IMR-90 (cell line): ENCODE measurements at regions not wholly inside any gene's neighbourhood (a gene's known extent, or its start where the extent isn't known, plus 50 kb on each side); places are given as distances from the start of the nearest gene placed in this dataset.

ENCODE experiments used
- ATAC-seq: fragments of 200-7000 bp; cut with Tn5 transposase; 2 replicates; pipeline ENCODE4 v1.9.1; 2020; ENCODE audit warnings: low read depth, mild to moderate bottlenecking, moderate library complexity
- BruUV-seq: library from RNA; stranded (reverse); fragments of 400-500 nt; replicated peaks from 2 replicates; lab custom pipeline; 2021; lab: Mats Ljungman, UMichigan
- CTCF ChIA-PET: fragments of 300-600 bp; formaldehyde crosslinking; extraction: SDS; loops from one replicate; lab custom pipeline; 2021; ENCODE audit warnings: antibody characterized with exemption; lab: Yijun Ruan, JAX
- POLR2A ChIA-PET: fragments of 300-600 bp; sonication (Branson Sonifier 250); formaldehyde crosslinking; loops from one replicate; lab custom pipeline; 2022; ENCODE audit warnings: antibody characterized with exemption; ENCODE audit not compliant: unreplicated experiment; lab: Charles Lee
- DNase-seq: peaks from one replicate; pipeline ENCODE4 v3.0.0; 2013
- H2AFZ ChIP-seq: replicated peaks from 2 replicates; pipeline ENCODE3; 2013; ENCODE audit warnings: low read length, mild to moderate bottlenecking; ENCODE audit not compliant: poor library complexity
- H2AK5ac ChIP-seq: 2 replicates; pipeline ENCODE4 v1.6.1; 2013; ENCODE audit warnings: low read depth, low read length, inconsistent platforms
- H2AK9ac ChIP-seq: replicated peaks from 2 replicates; pipeline ENCODE3; 2013; ENCODE audit warnings: mild to moderate bottlenecking, low read depth, low read length, moderate library complexity; ENCODE audit not compliant: poor library complexity
- H2BK120ac ChIP-seq: 2 replicates; pipeline ENCODE4 v1.6.1; 2013; ENCODE audit warnings: low read depth, low read length, inconsistent platforms
- H2BK15ac ChIP-seq: 3 replicates; pipeline ENCODE4 v1.6.1; 2013; ENCODE audit warnings: low read depth, low read length, inconsistent platforms
- H2BK20ac ChIP-seq: 2 replicates; pipeline ENCODE4 v1.6.1; 2013; ENCODE audit warnings: low read depth, mild to moderate bottlenecking, inconsistent platforms, low read length, moderate library complexity
- H2BK5ac ChIP-seq: 2 replicates; pipeline ENCODE4 v1.6.1; 2013; ENCODE audit warnings: mild to moderate bottlenecking, low read depth, low read length, inconsistent platforms; ENCODE audit not compliant: poor library complexity, severe bottlenecking
- H3K14ac ChIP-seq: replicated peaks from 2 replicates; pipeline ENCODE4 v1.6.1; 2013; ENCODE audit warnings: low read depth, low read length, inconsistent platforms
- H3K18ac ChIP-seq: 2 replicates; pipeline ENCODE4 v1.6.1; 2013; ENCODE audit warnings: low read depth, low read length, control low read depth
- H3K23ac ChIP-seq: 2 replicates; pipeline ENCODE4 v1.6.1; 2013; ENCODE audit warnings: low read depth, low read length, inconsistent platforms
- H3K27ac ChIP-seq: 2 replicates; pipeline ENCODE4 v1.5.1; 2013; ENCODE audit warnings: mild to moderate bottlenecking, control low read depth, low read length; ENCODE audit not compliant: insufficient read depth
- H3K27me3 ChIP-seq: 2 replicates; pipeline ENCODE4 v1.6.1; 2013; ENCODE audit warnings: low read length; ENCODE audit not compliant: control insufficient read depth, insufficient read depth
- H3K36me3 ChIP-seq: 2 replicates; pipeline ENCODE4 v1.6.1; 2013; ENCODE audit warnings: low read length, mixed read lengths; ENCODE audit not compliant: control insufficient read depth, insufficient read depth
- H3K4ac ChIP-seq: 2 replicates; pipeline ENCODE4 v1.6.1; 2013; ENCODE audit warnings: low read depth, low read length, inconsistent platforms
- H3K4me1 ChIP-seq: 2 replicates; pipeline ENCODE4 v1.6.1; 2013; ENCODE audit warnings: low read length, mixed read lengths; ENCODE audit not compliant: control insufficient read depth, insufficient read depth
- H3K4me2 ChIP-seq: 2 replicates; pipeline ENCODE4 v1.6.1; 2013; ENCODE audit warnings: low read depth, mild to moderate bottlenecking, control low read depth, low read length, moderate library complexity
- H3K4me3 ChIP-seq: 2 replicates; pipeline ENCODE4 v1.5.1; 2013; ENCODE audit warnings: low read depth, mild to moderate bottlenecking, control low read depth, low read length, moderate library complexity; ENCODE audit not compliant: insufficient read depth
- H3K56ac ChIP-seq: 2 replicates; pipeline ENCODE4 v1.6.1; 2013; ENCODE audit warnings: low read length, inconsistent platforms; ENCODE audit not compliant: insufficient read depth; ENCODE audit errors: extremely low read depth
- H3K79me1 ChIP-seq, 2 experiments: 2 replicates each; pipeline ENCODE4 v1.6.1; 2013; ENCODE audit warnings: low read length in 2 of 2, inconsistent platforms in 1 of 2, low read depth in 1 of 2
- H3K9ac ChIP-seq: 2 replicates; pipeline ENCODE4 v1.6.1; 2013; ENCODE audit warnings: low read depth, low read length, control low read depth
- H3K9me1 ChIP-seq: 2 replicates; pipeline ENCODE4 v1.6.1; 2013; ENCODE audit warnings: low read length, inconsistent platforms; ENCODE audit not compliant: insufficient read depth
- H3K9me3 ChIP-seq: 2 replicates; pipeline ENCODE4 v1.6.1; 2013; ENCODE audit warnings: low read length; ENCODE audit not compliant: control insufficient read depth, insufficient read depth
- H4K20me1 ChIP-seq: 2 replicates; pipeline ENCODE4 v1.6.1; 2013; ENCODE audit warnings: low read length, inconsistent platforms; ENCODE audit not compliant: insufficient read depth
- H4K5ac ChIP-seq: 2 replicates; pipeline ENCODE4 v1.6.1; 2013; ENCODE audit warnings: mild to moderate bottlenecking, low read depth, low read length, control low read depth
- H4K8ac ChIP-seq, 2 experiments: 2 replicates each; pipeline ENCODE4 v1.6.1; 2013; ENCODE audit warnings: low read depth in 2 of 2, low read length in 2 of 2, control low read depth in 1 of 2, inconsistent platforms in 1 of 2
- H4K91ac ChIP-seq: 2 replicates; pipeline ENCODE4 v1.6.1; 2013; ENCODE audit warnings: low read depth, low read length, inconsistent platforms; ENCODE audit not compliant: insufficient read depth
- FOS ChIP-seq: fragments of 150-350 bp; IDR thresholded peaks from 2 replicates; pipeline ENCODE4 v1.6.1; 2016; ENCODE audit warnings: low read depth, low read length
- MXI1 ChIP-seq: IDR thresholded peaks from 2 replicates; pipeline ENCODE4 v1.6.1; 2012; ENCODE audit warnings: low read depth, mild to moderate bottlenecking, low read length, moderate library complexity, borderline replicate concordance
- RFX5 ChIP-seq: IDR thresholded peaks from 2 replicates; pipeline ENCODE4 v1.8.0; 2012; ENCODE audit warnings: low read depth, mild to moderate bottlenecking, low read length, moderate library complexity
- WGBS, 2 experiments: methylation state at CpG; one replicate each; pipeline versions ENCODE4 v1.1.5 to v1.1.7; 2013; ENCODE audit warnings: missing lambda C conversion rate in 2 of 2; ENCODE audit not compliant: insufficient read length in 1 of 2; ENCODE audit errors: extremely low coverage in 2 of 2; 5-methylcytosine and 5-hydroxymethylcytosine counted together
- dilution Hi-C: fragments of 300-500 bp; cut with HindIII; formaldehyde crosslinking; loops from one replicate; pipeline ENCODE4 v1.14.3; 2018; ENCODE audit warnings: low sequenced_read_pairs; ENCODE audit not compliant: unreplicated experiment
- in situ Hi-C: fragments of 300-500 bp; cut with MboI; formaldehyde crosslinking; loops from 3 replicates; pipeline ENCODE4 v1.14.3; 2019; ENCODE audit warnings: low sequenced_read_pairs, inconsistent platforms, mixed read lengths
- intact Hi-C: fragments of 100-400 bp; cut with micrococcal nuclease; formaldehyde crosslinking; loops from 2 replicates; pipeline ENCODE4 v1.10.0; 2022

DNA sequence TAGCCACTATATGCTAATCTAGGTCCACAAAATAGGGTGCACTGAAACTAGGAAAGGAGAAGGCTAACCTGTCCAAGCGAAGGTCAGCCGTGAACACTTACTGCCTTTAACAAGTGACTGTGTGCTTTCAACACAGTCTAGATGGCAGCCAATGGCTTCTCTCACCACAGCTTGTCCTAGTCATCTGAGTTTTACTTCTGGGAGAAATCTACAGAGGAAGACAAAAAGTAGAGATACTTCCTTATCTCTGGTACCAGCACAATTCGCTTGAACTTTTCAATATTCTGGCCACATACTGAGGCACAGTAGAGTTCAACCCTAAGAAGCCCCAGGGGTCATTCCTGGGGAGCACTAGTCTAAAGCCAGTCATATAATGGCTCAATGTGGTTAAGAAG is 176.9 kb downstream of the BTG1 start:
- no peaks in the 10 kb centered on the region for H3K79me1 ChIP-seq
- H3K14ac ChIP-seq = no peak overlapping the region
- H4K5ac ChIP-seq = no peak overlapping the region
- no peak overlapping the region for H3K4ac ChIP-seq
- H4K8ac ChIP-seq = no peak overlapping the region
- CTCF ChIA-PET = no interaction called here
- no peak overlapping the region for H2BK20ac ChIP-seq
- H2AK9ac ChIP-seq = no peak overlapping the region
- H4K20me1 ChIP-seq = no peaks in the 10 kb centered on the region
- no CpG with 5 or more reads among the region's 3 CpGs for WGBS, 2 experiments
- no peak overlapping the region for H2BK120ac ChIP-seq
- H3K4me3 ChIP-seq = no peak overlapping the region
- H3K9me3 ChIP-seq = peaks cover 2% of the 10 kb centered on the region; the same call in 1 of the 2 replicates
- TF ChIP-seq FOS (no peak), RFX5 (no peak), MXI1 (no peak)
- no peaks in the 10 kb centered on the region for H3K9me1 ChIP-seq
- peak overlapping the region; percentile 36; the same call in 1 of the 2 replicates for H3K18ac ChIP-seq
- DNase-seq (no peak), ATAC-seq (no peak)
- peaks cover 1% of the 10 kb centered on the region; the same call in 1 of the 2 replicates for H3K4me1 ChIP-seq
- no peak overlapping the region for H2BK5ac ChIP-seq
- H3K4me2 ChIP-seq = no peak overlapping the region
- no TSS peak for BruUV-seq
- no peak overlapping the region; the same call in 1 of the 2 replicates for H2AK5ac ChIP-seq
- POLR2A ChIA-PET = no interaction called here
- no peak overlapping the region for H2BK15ac ChIP-seq
- no peak overlapping the region for H3K56ac ChIP-seq
- H3K9ac ChIP-seq = no peak overlapping the region
- H4K91ac ChIP-seq = no peak overlapping the region
- no peak overlapping the region for H3K23ac ChIP-seq
- H3K27me3 ChIP-seq = no peaks in the 10 kb centered on the region
- no peak overlapping the region for H2AFZ ChIP-seq
- dilution Hi-C loops = no loop called here
- in situ Hi-C loops = no loop called here
- intact Hi-C loops = no loop called here
- H3K36me3 ChIP-seq = no peaks in the 10 kb centered on the region
- no peak overlapping the region for H3K27ac ChIP-seq
